ENCODE measurements at regions not wholly inside any gene's neighbourhood (a gene's known extent, or its start where the extent isn't known, plus 50 kb on each side); places are given as distances from the start of the nearest gene placed in this dataset.

GRCh38 chr6:84278321-84278998 lies 51.0 kb upstream of the CEP162 start:
- Histone ChIP-seq H3K79me2 (ENCODE audit: insufficient read depth, low read length) (no peaks in the 10 kb centered on the region), H3K27me3 (ENCODE audit: control insufficient read depth in 2 of 2, insufficient read depth in 2 of 2, low read length in 2 of 2) (no peaks in the 10 kb centered on the region), H3K4me1 (ENCODE audit: control insufficient read depth in 1 of 2, insufficient read depth in 2 of 2, low read length in 2 of 2) (no peaks in the 10 kb centered on the region), H3K9me3 (replicated peaks in 1 of 2; ENCODE audit: control insufficient read depth in 1 of 2, insufficient read depth in 1 of 2, low read length in 2 of 2) (no peaks in the 10 kb centered on the region), H3K36me3 (replicated peaks in 1 of 2; ENCODE audit: control insufficient read depth in 1 of 2, insufficient read depth in 2 of 2, low read length in 2 of 2) (no peaks in the 10 kb centered on the region), H3K4me3 (replicated peaks in 1 of 3; ENCODE audit: low read depth in 2 of 3, low read length in 3 of 3) (no peak overlapping the region), H2AFZ (ENCODE audit: insufficient read depth, low read depth, low read length, poor library complexity, severe bottlenecking) (no peak overlapping the region), H3K4me2 (replicated peaks; ENCODE audit: extremely low read depth, low read length, poor library complexity, severe bottlenecking) (no peak overlapping the region), H4K20me1 (ENCODE audit: insufficient read depth, low read length) (no peaks in the 10 kb centered on the region), H3K9ac (ENCODE audit: insufficient read depth, low read length, poor library complexity, severe bottlenecking) (no peak overlapping the region), H3K27ac (ENCODE audit: low read depth in 1 of 2, low read length in 2 of 2) (no peak overlapping the region)
- intact Hi-C loops (cut with micrococcal nuclease), result no loop called here
- Mint-ChIP-seq H3K27ac (no peak overlapping the region), H3K36me3 (no peaks in the 10 kb centered on the region), H3K27me3 (ENCODE audit: low read depth in 3 of 3) (peaks cover 0 to 2% (median 0%) of the 10 kb centered on the region in 3 donors), H3K4me3 (no peak overlapping the region), H3K9me3 (peaks cover 0 to 3% (median 0%) of the 10 kb centered on the region in 7 donors), H3K4me1 (no peaks in the 10 kb centered on the region)
- no peak for TF ChIP-seq CTCF (IDR thresholded peaks at IDR 0.05)
- WGBS (ENCODE audit: insufficient coverage), result 90% methylated on average over 2 of the region's 6 CpGs
- no peak for DNase-seq
